IPS-20b (cell line): ENCODE measurements at regions not wholly inside any gene's neighbourhood (a gene's known extent, or its start where the extent isn't known, plus 50 kb on each side); places are given as distances from the start of the nearest gene placed in this dataset.

Experiments used
- H3K27ac ChIP-seq: one replicate; pipeline ENCODE4 v1.5.1; 2013; ENCODE audit warnings: low read length
- H3K27me3 ChIP-seq: 2 replicates; pipeline ENCODE4 v1.6.1; 2013; ENCODE audit warnings: mild to moderate bottlenecking, low read length, inconsistent platforms; ENCODE audit not compliant: insufficient read depth
- H3K36me3 ChIP-seq: 2 replicates; pipeline ENCODE4 v1.6.1; 2013; ENCODE audit warnings: low read depth, mild to moderate bottlenecking, inconsistent platforms, low read length, moderate library complexity; ENCODE audit not compliant: insufficient read depth
- H3K4me1 ChIP-seq: 2 replicates; pipeline ENCODE4 v1.6.1; 2013; ENCODE audit warnings: mild to moderate bottlenecking, control low read depth, inconsistent platforms, low read length, moderate library complexity; ENCODE audit not compliant: insufficient read depth
- H3K4me3 ChIP-seq: 2 replicates; pipeline ENCODE4 v1.5.1; 2013; ENCODE audit warnings: mild to moderate bottlenecking, low read length, inconsistent platforms
- H3K9ac ChIP-seq: 2 replicates; pipeline ENCODE4 v1.6.1; 2013; ENCODE audit warnings: low read depth, mild to moderate bottlenecking, inconsistent platforms, low read length, moderate library complexity
- H3K9me3 ChIP-seq: 2 replicates; pipeline ENCODE4 v1.6.1; 2013; ENCODE audit warnings: mild to moderate bottlenecking, low read depth, low read length, inconsistent platforms; ENCODE audit not compliant: insufficient read depth

GRCh38 chr2:150140777-150141176 lies 346.7 kb downstream of the RND3 start:
- Histone ChIP-seq H3K9ac (no peak overlapping the region), H3K4me3 (no peak overlapping the region), H3K36me3 (no peaks in the 10 kb centered on the region), H3K9me3 (peaks cover under 1% of the 10 kb centered on the region), H3K27ac (no peak overlapping the region), H3K4me1 (no peaks in the 10 kb centered on the region), H3K27me3 (no peaks in the 10 kb centered on the region)

GRCh38 chr2:150138587-150138986 lies 348.9 kb downstream of the RND3 start:
- Histone ChIP-seq H3K4me1 (peaks cover 5% of the 10 kb centered on the region; the same call in 1 of the 2 replicates), H3K9ac (no peak overlapping the region), H3K4me3 (no peak overlapping the region), H3K36me3 (no peaks in the 10 kb centered on the region), H3K27ac (no peak overlapping the region), H3K9me3 (no peaks in the 10 kb centered on the region; the same call in 1 of the 2 replicates), H3K27me3 (no peaks in the 10 kb centered on the region)

DNA sequence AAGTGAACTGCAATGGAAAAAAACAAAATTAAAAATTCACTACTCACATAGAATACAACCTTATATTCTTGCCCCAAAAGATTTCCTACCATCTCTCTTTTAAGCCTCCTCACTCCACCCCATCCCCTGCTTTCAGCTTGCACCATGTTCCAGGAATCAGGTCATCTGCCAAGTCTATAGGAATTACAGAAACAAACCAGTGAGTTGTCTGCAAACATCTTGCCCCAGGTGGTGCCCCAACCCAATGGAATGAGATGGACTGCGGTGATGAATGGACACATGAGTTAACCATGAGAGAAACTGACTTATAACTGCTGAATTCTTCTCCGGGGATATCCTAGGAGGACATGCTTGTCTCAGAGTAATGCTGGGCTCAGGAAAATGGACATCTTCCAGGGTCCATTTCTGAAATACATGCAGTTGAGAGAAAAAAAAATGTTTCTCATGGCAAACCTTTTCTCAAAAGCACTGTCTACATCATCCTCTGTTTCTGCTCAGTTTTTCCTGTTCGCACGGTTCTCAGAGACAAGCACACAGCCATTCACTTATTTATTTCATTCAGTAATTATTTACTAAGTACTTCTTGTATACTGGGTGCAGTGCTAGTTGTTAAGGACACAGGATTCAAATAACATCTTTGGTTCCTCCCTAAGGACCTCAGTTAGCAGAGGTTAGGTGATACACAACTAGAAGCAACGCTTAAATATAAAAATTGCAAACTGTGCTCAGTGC lies 350.0 kb downstream of the RND3 start:
- Histone ChIP-seq H3K36me3 (no peaks in the 10 kb centered on the region), H3K27me3 (no peaks in the 10 kb centered on the region), H3K9me3 (no peaks in the 10 kb centered on the region; the same call in 1 of the 2 replicates), H3K27ac (no peak overlapping the region), H3K4me1 (peaks cover 5% of the 10 kb centered on the region; the same call in 1 of the 2 replicates), H3K4me3 (no peak overlapping the region), H3K9ac (no peak overlapping the region)

- no peaks in the 10 kb centered on the region for H3K27me3 ChIP-seq
- H3K9me3 ChIP-seq = no peaks in the 10 kb centered on the region; the same call in 1 of the 2 replicates
- H3K36me3 ChIP-seq = no peaks in the 10 kb centered on the region
- no peak overlapping the region for H3K4me3 ChIP-seq
- H3K27ac ChIP-seq = no peak overlapping the region
- peaks cover 5% of the 10 kb centered on the region; the same call in 1 of the 2 replicates for H3K4me1 ChIP-seq
- no peak overlapping the region for H3K9ac ChIP-seq
These were observed 350.6 kb downstream of the RND3 start for GRCh38 chr2:150136893-150137292.

DNA sequence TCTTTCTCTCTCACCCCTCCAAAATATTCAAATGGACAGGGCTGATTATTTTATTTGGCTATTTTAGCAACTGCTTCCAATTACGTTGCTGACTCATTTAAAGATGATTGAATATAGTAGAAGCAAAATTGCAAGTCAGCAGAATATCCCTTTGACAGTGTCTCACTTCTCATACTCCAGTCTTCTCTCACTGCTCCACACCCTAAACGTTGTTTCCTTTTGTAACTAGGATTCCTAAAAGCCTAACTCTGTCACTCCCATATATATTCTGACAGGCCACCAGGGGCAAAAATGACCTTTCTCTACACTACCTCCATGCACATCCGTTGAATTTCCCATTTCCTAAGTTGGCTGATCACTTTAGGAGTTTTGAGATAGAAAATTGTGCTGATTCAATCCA lies 351.1 kb downstream of the RND3 start:
- Histone ChIP-seq H3K27ac (no peak overlapping the region), H3K4me1 (peaks cover 5% of the 10 kb centered on the region; the same call in 1 of the 2 replicates), H3K36me3 (no peaks in the 10 kb centered on the region), H3K9ac (no peak overlapping the region), H3K27me3 (no peaks in the 10 kb centered on the region), H3K9me3 (no peaks in the 10 kb centered on the region; the same call in 1 of the 2 replicates), H3K4me3 (no peak overlapping the region)

GRCh38 chr2:150135223-150135883 lies 352.1 kb downstream of the RND3 start:
- Histone ChIP-seq H3K4me3 (no peak overlapping the region), H3K27ac (no peak overlapping the region), H3K4me1 (peaks cover 5% of the 10 kb centered on the region; the same call in 1 of the 2 replicates), H3K9me3 (no peaks in the 10 kb centered on the region; the same call in 1 of the 2 replicates), H3K27me3 (no peaks in the 10 kb centered on the region), H3K36me3 (no peaks in the 10 kb centered on the region), H3K9ac (no peak overlapping the region)

- H3K9ac ChIP-seq = no peak overlapping the region
These were observed 353.1 kb downstream of the RND3 start for GRCh38 chr2:150134223-150134857.

DNA sequence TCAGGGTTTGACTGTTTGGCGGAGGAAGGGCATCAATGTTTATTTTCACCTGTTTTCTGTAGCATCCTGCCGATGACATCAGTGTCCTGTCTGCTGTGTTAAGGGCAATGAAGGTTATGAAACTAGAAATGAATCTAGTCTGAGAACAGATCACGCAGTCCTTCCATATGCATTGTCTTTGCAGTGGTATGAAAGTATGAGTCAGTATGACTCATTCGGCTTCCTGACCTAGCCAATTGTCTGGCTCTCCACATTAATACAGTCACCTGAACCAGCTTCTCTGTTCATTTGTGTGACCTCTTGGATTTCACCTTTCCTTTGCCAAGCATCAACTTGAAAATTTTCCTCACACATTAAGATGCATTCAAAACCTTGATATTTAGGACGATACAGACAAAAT lies 353.8 kb downstream of the RND3 start:
- no peaks in the 10 kb centered on the region; the same call in 1 of the 2 replicates for H3K9me3 ChIP-seq
- no peak overlapping the region for H3K4me3 ChIP-seq
- no peak overlapping the region for H3K27ac ChIP-seq
- no peak overlapping the region for H3K9ac ChIP-seq
- H3K27me3 ChIP-seq = no peaks in the 10 kb centered on the region
- H3K4me1 ChIP-seq = peaks cover 5% of the 10 kb centered on the region; the same call in 1 of the 2 replicates
- no peaks in the 10 kb centered on the region for H3K36me3 ChIP-seq

More at GRCh38 chr2:150134223-150134857, 353.1 kb downstream of the RND3 start:
- Histone ChIP-seq H3K27me3 (no peaks in the 10 kb centered on the region), H3K36me3 (no peaks in the 10 kb centered on the region), H3K4me3 (no peak overlapping the region), H3K4me1 (peaks cover 5% of the 10 kb centered on the region; the same call in 1 of the 2 replicates), H3K27ac (no peak overlapping the region), H3K9me3 (no peaks in the 10 kb centered on the region; the same call in 1 of the 2 replicates)

- no peaks in the 10 kb centered on the region for H3K27me3 ChIP-seq
- H3K4me3 ChIP-seq = no peak overlapping the region
- no peaks in the 10 kb centered on the region for H3K9me3 ChIP-seq
- H3K4me1 ChIP-seq = peaks cover 5% of the 10 kb centered on the region; the same call in 1 of the 2 replicates
- no peak overlapping the region for H3K27ac ChIP-seq
- no peaks in the 10 kb centered on the region for H3K36me3 ChIP-seq
- H3K9ac ChIP-seq = no peak overlapping the region
These were observed 357.4 kb downstream of the RND3 start for GRCh38 chr2:150129921-150130575.

DNA sequence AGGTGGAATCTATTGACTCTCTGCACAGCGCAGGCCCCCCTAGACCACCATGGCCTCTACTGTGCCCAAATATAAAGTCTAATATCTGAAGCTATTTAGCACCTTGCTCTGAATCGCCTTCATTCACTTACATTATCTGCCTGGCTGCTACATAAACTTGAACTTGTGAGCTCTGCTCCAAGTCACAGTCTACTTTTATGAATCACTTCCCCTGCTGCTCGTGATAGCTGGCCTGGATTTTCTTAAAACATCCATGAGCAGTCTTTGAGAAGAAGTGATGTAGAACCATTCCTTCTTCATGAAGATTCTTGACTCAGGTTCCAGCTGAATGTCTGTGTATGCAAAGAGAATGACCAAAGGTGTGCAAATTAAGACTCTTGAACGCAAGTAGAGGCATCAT lies 359.5 kb downstream of the RND3 start:
- H3K4me3 ChIP-seq = no peak overlapping the region
- H3K27ac ChIP-seq = no peak overlapping the region
- no peaks in the 10 kb centered on the region for H3K9me3 ChIP-seq

GRCh38 chr2:150127346-150127990 lies 360.0 kb downstream of the RND3 start:
- H3K36me3 ChIP-seq = no peaks in the 10 kb centered on the region
- H3K9ac ChIP-seq = no peak overlapping the region
- H3K4me3 ChIP-seq = no peak overlapping the region
- no peak overlapping the region for H3K27ac ChIP-seq
- H3K4me1 ChIP-seq = no peaks in the 10 kb centered on the region
- no peaks in the 10 kb centered on the region for H3K27me3 ChIP-seq
- H3K9me3 ChIP-seq = no peaks in the 10 kb centered on the region

More for the DNA sequence above, 359.5 kb downstream of the RND3 start:
- H3K27me3 ChIP-seq = no peaks in the 10 kb centered on the region
- no peaks in the 10 kb centered on the region for H3K4me1 ChIP-seq
- H3K36me3 ChIP-seq = no peaks in the 10 kb centered on the region
- no peak overlapping the region for H3K9ac ChIP-seq
